ENCODE measurements at regions not wholly inside any gene's neighbourhood (a gene's known extent, or its start where the extent isn't known, plus 50 kb on each side); places are given as distances from the start of the nearest gene placed in this dataset.

GRCh38 chr1:185495007-185495406 lies 178.0 kb upstream of the IVNS1ABP start:
- H3K4me3 ChIP-seq, result no peak overlapping the region
- no peaks in the 10 kb centered on the region for H3K27me3 ChIP-seq
- ATAC-seq, result no peak
- no peak overlapping the region for H3K27ac ChIP-seq
- TF ChIP-seq CTCF (IDR thresholded peaks at IDR 0.05 in 4 of 5, conservative IDR thresholded peaks at IDR 0.05 in 1 of 5) (no peak), POLR2A (IDR thresholded peaks at IDR 0.05) (no peak)
- intact Hi-C loops (cut with DNase I; ENCODE audit: low total_unique reads) (no loop called here), in situ Hi-C loops (cut with MboI; ENCODE audit: low sequenced_read_pairs in 4 of 4) (no loop called here)
- H3K4me1 ChIP-seq, result no peaks in the 10 kb centered on the region
- H3K36me3 ChIP-seq, result no peaks in the 10 kb centered on the region
- no peaks in the 10 kb centered on the region for H3K9me3 ChIP-seq
- DNase-seq, result no peak

GRCh38 chr1:185492089-185492825 lies 175.2 kb upstream of the IVNS1ABP start:
- in situ Hi-C loops (cut with MboI; ENCODE audit: low sequenced_read_pairs in 4 of 4) (no loop called here), intact Hi-C loops (cut with DNase I; ENCODE audit: low total_unique reads) (no loop called here)
- DNase-seq (no peak), ATAC-seq (no peak)
- no peak overlapping the region for H3K27ac ChIP-seq
- no peaks in the 10 kb centered on the region for H3K36me3 ChIP-seq
- no peak for TF ChIP-seq CTCF (IDR thresholded peaks at IDR 0.05 in 4 of 5, conservative IDR thresholded peaks at IDR 0.05 in 1 of 5)
- TF ChIP-seq POLR2A (IDR thresholded peaks at IDR 0.05), result no peak
- no peaks in the 10 kb centered on the region for H3K27me3 ChIP-seq
- H3K9me3 ChIP-seq, result no peaks in the 10 kb centered on the region
- peaks cover 0 to 21% of the 10 kb centered on the region in 2 donors for H3K4me1 ChIP-seq
- H3K4me3 ChIP-seq, result no peak overlapping the region

GRCh38 chr1:185491604-185492003 lies 174.6 kb upstream of the IVNS1ABP start:
- peaks cover 0 to 25% of the 10 kb centered on the region in 2 donors for H3K4me1 ChIP-seq
- in situ Hi-C loops (cut with MboI; ENCODE audit: low sequenced_read_pairs in 4 of 4), result no loop called here
- H3K4me3 ChIP-seq, result no peak overlapping the region
- TF ChIP-seq POLR2A (IDR thresholded peaks at IDR 0.05) (no peak), CTCF (IDR thresholded peaks at IDR 0.05 in 4 of 5, conservative IDR thresholded peaks at IDR 0.05 in 1 of 5) (no peak)
- no peaks in the 10 kb centered on the region for H3K36me3 ChIP-seq
- no peaks in the 10 kb centered on the region for H3K9me3 ChIP-seq
- H3K27me3 ChIP-seq, result no peaks in the 10 kb centered on the region
- H3K27ac ChIP-seq, result no peak overlapping the region
- DNase-seq (no peak), ATAC-seq (no peak)
- intact Hi-C loops (cut with DNase I; ENCODE audit: low total_unique reads), result no loop called here

- no peak overlapping the region for H3K4me3 ChIP-seq
- no peaks in the 10 kb centered on the region for H3K9me3 ChIP-seq
- no peaks in the 10 kb centered on the region for H3K27me3 ChIP-seq
- intact Hi-C loops (cut with DNase I; ENCODE audit: low total_unique reads) (no loop called here), in situ Hi-C loops (cut with MboI; ENCODE audit: low sequenced_read_pairs in 4 of 4) (no loop called here)
- no peaks in the 10 kb centered on the region for H3K36me3 ChIP-seq
- ATAC-seq (no peak), DNase-seq (no peak)
- H3K4me1 ChIP-seq, result peaks cover 0 to 25% of the 10 kb centered on the region in 2 donors
- TF ChIP-seq POLR2A (IDR thresholded peaks at IDR 0.05) (no peak), CTCF (IDR thresholded peaks at IDR 0.05 in 4 of 5, conservative IDR thresholded peaks at IDR 0.05 in 1 of 5) (no peak)
- H3K27ac ChIP-seq, result no peak overlapping the region
Observed at GRCh38 chr1:185490924-185491323, 173.9 kb upstream of the IVNS1ABP start.

GRCh38 chr1:185489406-185489805 lies 172.4 kb upstream of the IVNS1ABP start:
- Histone ChIP-seq H3K4me1 (peaks cover 0 to 33% of the 10 kb centered on the region in 2 donors), H3K27ac (peak overlapping the region in 1 of 4 donors; percentile 63), H3K4me3 (no peak overlapping the region), H3K9me3 (no peaks in the 10 kb centered on the region), H3K36me3 (no peaks in the 10 kb centered on the region), H3K27me3 (no peaks in the 10 kb centered on the region)
- intact Hi-C loops (cut with DNase I; ENCODE audit: low total_unique reads), result no loop called here
- in situ Hi-C loops (cut with MboI; ENCODE audit: low sequenced_read_pairs in 4 of 4), result no loop called here
- DNase-seq, result no peak
- TF ChIP-seq CTCF (IDR thresholded peaks at IDR 0.05 in 4 of 5, conservative IDR thresholded peaks at IDR 0.05 in 1 of 5) (no peak), POLR2A (IDR thresholded peaks at IDR 0.05) (no peak)
- ATAC-seq, result no peak
